Retinal pigment epithelial cell (primary cell): ENCODE measurements at regions not wholly inside any gene's neighbourhood (a gene's known extent, or its start where the extent isn't known, plus 50 kb on each side); places are given as distances from the start of the nearest gene placed in this dataset.
"Not testable (repeated sequence)": the region's sequence is repeated elsewhere in the genome, so short reads cannot be mapped to it uniquely, and the experiment has no call there.

ENCODE experiments used
- DNase-seq: peaks from one replicate; pipeline ENCODE4 v3.0.0-alpha.2; 2010; ENCODE audit warnings: low read depth
- H3K4me3 ChIP-seq: 2 replicates; pipeline ENCODE4 v1.5.1; 2011; ENCODE audit warnings: mild to moderate bottlenecking, low read length, control low read depth, moderate library complexity
- TF ChIP-seq, protein P1 (sequence below): conservative IDR thresholded peaks from 2 replicates; pipeline ENCODE4 v1.5.1; 2011; ENCODE audit warnings: low read depth, low read length, control low read depth, inconsistent platforms

DNA sequence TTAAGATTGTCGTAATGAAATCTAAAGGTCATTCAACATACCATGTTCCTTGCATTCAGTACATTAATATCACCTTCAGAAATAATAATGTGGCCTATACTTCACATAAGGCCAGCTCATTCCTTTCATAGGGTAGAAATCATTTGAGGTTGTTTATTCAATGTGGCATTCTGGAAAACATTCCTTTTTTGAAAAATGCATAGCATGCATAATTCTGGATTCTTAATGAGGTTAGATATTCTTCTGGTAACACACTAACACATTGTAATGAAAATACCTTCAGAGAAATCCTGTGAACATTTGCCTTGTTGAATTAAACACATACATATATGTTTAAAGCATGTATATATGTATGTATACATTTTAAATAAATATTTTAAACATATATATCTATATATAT is 204.6 kb upstream of the KCNH7 start:
- no peak for DNase-seq
- H3K4me3 ChIP-seq: no peak overlapping the region
- TF ChIP-seq, protein P1, sequence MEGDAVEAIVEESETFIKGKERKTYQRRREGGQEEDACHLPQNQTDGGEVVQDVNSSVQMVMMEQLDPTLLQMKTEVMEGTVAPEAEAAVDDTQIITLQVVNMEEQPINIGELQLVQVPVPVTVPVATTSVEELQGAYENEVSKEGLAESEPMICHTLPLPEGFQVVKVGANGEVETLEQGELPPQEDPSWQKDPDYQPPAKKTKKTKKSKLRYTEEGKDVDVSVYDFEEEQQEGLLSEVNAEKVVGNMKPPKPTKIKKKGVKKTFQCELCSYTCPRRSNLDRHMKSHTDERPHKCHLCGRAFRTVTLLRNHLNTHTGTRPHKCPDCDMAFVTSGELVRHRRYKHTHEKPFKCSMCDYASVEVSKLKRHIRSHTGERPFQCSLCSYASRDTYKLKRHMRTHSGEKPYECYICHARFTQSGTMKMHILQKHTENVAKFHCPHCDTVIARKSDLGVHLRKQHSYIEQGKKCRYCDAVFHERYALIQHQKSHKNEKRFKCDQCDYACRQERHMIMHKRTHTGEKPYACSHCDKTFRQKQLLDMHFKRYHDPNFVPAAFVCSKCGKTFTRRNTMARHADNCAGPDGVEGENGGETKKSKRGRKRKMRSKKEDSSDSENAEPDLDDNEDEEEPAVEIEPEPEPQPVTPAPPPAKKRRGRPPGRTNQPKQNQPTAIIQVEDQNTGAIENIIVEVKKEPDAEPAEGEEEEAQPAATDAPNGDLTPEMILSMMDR: no peak

DNA sequence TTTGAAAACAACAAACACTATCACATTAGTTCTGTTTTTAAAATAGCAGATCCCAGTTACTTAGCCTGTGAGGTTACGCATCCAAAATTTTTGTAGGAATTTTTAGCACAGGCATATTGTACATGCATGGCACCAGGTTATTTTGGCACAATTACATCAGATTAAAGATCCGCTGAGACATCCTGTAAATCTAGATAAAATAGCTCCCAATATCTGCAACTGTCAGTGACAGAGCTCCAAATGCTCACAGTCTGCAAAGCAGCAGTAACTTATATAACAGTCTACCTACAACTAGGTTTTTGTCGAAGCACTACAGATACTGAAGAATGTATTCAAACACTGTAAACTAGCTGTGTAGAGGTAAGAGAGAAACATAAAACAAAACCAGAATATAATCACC is 200.7 kb upstream of the KCNH7 start:
- TF ChIP-seq, protein P1: no peak
- no peak overlapping the region for H3K4me3 ChIP-seq
- no peak for DNase-seq

DNA sequence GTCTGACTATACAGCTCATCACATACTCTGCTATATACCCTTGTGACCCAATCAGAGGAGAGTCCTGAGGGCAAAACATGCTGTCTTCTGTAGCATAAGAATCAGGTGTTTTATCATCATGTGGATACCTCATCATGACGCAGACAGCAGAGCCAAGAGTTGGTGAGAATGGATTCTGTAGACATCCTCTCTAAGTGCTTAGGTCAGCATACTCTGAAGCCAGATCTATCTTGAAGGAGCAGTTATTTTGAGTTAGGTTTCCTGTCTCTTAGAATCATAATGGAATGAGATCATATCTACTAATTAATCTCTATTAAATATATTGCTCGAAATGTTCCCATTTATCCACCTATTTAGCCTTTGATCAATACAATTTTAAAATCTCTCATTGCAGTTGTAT is 190.2 kb upstream of the KCNH7 start:
- TF ChIP-seq, protein P1: no peak
- no peak overlapping the region for H3K4me3 ChIP-seq
- no peak for DNase-seq

DNA sequence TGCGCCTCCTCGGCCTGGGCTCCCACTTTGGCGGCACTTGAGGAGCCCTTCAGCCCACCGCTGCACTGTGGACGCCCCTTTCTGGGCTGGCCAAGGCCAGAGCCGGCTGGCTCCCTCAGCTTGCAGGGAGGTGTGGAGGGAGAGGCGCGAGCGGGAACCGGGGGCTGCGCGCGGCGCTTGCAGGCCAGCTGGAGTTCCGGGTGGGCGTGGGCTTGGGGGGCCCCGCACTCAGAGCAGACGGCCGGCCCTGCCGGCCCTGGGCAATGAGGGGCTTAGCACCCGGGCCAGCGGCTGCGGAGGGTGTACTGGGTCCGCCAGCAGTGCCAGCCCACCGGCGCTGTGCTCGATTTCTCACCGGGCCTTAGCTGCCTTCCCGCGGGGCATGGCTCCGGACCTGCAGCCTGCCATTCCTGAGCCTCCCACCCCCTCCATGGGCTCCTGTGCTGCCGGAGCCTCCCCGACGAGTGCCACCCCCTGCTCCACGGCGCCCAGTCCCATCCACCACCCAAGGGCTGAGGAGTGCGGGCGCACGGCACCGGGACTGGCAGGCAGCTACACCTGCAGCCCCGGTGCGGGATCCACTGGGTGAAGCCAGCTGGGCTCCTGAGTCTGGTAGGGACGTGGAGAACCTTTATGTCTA is 187.7 kb upstream of the KCNH7 start:
- H3K4me3 ChIP-seq, DNase-seq: not testable (repeated sequence)

DNA sequence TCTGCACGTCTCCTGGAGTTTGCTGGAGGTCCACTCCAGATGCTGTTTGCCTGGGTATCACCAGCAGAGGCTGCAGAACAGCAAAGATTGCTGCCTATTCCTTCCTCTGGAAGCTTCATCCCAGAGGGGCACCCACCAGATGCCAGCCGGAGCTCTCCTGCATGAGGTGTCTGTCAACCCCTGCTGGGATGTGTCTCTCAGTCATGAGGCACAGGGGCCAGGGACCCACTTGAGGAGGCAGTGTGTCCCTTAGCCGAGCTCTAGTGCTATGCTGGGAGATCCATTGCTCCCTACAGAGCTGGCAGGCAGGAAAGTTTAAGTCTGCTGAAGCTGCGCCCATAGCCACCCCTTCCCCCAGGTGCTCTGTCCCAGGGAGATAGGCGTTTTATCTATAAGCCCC is 178.3 kb upstream of the KCNH7 start:
- DNase-seq, H3K4me3 ChIP-seq: not testable (repeated sequence)

DNA sequence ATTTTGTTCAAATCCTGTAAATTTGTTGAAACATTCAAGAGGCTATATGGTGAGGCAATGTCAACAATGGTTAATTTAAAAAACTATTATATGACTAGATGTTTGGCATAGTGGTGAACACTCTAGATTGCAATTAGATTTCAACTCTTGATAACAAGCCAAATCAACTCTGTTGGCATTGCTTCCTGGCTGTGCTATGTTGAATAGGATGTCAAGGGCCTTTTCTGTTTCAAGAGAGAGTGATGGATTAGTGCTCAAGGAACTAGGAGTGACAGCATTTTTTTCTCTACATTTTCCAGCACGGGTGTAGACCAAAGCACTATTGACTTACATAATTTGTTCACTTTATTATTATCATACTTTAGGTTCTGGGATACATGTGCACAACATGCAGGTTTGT is 172.4 kb upstream of the KCNH7 start:
- no peak for DNase-seq
- TF ChIP-seq, protein P1: no peak
- no peak overlapping the region for H3K4me3 ChIP-seq

DNA sequence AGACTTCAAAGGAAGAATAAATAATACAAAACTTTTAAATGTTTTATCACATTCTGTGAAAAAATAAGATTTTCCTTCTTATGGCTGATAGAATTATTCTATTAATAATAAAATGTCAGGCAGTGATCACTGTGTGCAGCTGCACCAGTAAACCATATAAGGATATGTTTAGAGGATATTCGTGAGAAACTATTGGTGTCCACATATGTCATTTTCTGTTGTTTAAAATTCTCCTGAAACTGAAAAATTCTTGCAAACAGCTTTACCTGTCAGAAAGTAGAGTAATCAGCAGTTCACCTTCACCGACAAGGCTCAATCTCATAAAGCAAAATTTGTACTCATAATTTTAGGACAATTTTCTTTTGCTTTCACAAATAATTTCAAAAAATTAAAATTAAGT is 170.1 kb upstream of the KCNH7 start:
- no peak for DNase-seq
- no peak overlapping the region for H3K4me3 ChIP-seq
- TF ChIP-seq, protein P1: no peak

DNA sequence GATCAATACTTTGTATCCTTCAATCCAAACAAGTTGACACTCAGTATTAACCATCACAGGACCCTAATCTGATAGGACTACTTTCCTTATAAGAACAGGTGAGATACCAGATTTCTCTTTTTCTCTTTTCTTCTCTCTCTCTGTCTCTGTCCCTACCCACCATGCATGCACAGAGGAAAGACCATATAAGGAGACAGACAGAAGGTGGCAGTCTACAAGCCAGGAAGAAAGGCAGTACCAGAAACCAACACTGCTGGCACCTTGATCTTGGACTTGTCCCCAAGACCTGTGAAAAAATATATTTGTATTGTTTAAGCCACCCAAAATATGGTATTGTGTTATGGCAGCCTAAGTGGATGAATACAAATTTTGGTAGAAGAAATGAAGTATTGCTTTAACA is 156.2 kb upstream of the KCNH7 start:
- TF ChIP-seq, protein P1: no peak
- no peak for DNase-seq
- H3K4me3 ChIP-seq: no peak overlapping the region
